DMS79 (cell line): ENCODE measurements at regions not wholly inside any gene's neighbourhood (a gene's known extent, or its start where the extent isn't known, plus 50 kb on each side); places are given as distances from the start of the nearest gene placed in this dataset.
"Not testable (repeated sequence)": the region's sequence is repeated elsewhere in the genome, so short reads cannot be mapped to it uniquely, and the experiment has no call there.

Experiments used
- DNase-seq: peaks from one replicate; lab custom pipeline; 2025; lab: John Stamatoyannopoulos, UW

DNA sequence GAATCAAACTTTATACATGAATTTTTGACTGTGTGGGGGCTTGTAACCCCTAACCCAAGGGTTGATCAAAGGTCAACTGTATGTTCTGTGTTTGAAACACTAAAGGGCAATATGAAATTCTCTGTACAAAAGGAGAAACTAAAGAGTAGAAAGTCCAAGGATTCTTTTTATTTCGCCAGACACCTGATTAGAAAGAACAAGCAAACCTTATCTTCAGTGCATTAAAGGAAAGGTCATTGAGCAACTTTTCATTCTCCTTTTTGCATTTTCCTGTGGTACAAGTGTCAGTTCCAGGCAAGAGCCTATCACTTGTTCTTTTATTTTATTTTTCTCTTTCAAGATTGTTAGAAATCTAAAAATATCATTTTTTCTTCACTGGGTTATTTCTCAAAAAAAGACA lies 430.1 kb upstream of the EPHA3 start:
- no peak for DNase-seq

DNA sequence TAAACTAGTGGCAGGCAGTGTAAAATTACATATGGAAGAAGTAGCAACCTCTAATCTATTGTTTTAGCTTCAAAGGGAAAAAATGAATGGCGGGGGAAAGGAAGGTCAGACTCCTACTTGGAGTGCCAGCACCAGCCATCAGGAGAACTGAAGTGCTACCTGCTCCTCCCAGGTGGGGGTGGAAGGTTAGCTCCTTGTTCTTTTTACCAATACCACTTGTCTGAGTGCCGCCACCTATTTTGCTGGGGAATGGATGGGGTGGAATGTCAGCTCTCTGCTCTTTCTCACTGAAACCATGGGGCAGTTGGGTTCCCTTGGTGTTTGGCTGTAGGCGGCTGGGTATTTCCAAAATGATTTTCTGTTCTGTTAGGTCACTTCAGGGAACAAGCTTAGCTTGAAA lies 428.7 kb upstream of the EPHA3 start:
- DNase-seq: no peak

DNA sequence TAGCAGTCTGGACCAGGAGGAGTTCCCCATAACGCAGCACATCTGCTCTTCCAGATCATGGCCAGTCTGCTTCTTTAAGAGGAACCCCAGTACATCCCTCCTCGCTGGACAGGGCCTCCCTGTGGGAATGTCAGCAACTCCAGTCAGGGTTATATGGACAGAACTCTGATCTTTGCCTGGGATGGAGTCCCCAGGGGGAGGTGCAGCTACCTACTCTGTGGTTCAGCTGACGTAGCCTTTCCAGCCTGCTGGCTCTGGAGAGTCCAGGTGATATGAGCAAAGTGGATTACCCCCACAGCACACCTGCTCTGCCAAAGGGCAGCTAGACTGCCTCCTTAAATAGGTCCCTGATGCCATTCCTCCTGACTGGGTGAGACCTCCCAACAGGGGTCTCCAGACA lies 417.1 kb upstream of the EPHA3 start:
- DNase-seq: no peak

DNA sequence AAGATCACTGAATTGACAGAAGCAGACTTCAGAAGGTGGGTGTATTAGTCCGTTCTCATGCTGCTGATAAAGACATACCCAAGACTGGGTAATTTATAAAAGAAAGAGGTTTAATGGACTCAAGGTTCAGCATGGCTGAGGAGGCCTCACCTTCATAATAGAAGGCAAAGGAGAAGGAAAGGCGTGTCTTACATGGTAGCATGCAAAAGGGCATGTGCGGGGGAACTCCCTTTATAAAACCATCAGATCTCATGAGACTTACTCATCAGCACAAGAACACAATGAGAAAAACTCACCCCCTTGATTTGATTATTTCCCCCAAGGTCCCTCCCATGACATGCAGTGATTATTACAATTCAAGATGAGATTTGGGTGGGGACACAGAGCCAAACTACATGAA lies 416.3 kb upstream of the EPHA3 start:
- DNase-seq: no peak

DNA sequence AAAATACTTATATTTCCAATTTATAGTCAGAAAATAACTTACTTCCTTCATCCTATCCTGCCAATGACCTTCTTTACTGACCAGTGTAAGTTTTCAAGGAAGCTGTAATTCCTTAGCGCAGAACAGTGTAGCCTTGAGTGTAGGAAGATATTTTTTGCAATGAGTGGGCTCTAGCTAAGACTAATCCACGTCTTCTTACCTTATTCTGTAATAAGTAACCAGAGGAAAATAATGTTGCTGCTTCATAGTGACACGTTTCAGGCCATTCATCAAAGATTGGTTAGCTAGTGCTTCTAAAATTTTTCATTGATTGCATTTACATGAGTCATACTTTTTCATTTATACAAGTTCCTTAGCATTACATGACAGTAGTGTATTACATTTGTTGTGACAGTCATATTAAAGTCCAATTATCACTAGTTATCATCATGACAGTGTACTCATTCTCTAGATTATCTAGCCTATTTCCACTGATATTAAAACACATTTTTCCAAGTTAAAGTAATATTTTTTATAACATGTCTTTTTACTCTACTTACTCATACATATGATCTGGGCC lies 403.8 kb upstream of the EPHA3 start:
- DNase-seq: no peak

DNA sequence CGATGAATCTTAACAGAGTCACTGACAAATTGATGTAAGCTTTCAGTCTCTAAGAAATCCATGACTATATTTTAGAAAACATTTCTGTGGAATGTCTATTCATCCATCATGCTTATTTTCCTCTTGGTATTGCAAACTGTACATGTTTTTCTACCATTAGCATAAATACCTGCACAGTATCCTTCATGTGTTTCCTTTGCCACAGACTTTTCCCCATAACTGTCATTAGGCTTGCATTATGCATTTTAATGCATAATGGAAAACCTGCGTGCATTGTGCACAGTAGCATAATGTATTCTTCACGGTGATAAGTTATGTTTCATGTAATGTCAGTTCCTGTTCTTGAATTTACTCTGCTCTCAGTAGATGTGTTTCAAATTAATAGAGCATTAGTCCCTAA lies 403.1 kb upstream of the EPHA3 start:
- DNase-seq: no peak

DNA sequence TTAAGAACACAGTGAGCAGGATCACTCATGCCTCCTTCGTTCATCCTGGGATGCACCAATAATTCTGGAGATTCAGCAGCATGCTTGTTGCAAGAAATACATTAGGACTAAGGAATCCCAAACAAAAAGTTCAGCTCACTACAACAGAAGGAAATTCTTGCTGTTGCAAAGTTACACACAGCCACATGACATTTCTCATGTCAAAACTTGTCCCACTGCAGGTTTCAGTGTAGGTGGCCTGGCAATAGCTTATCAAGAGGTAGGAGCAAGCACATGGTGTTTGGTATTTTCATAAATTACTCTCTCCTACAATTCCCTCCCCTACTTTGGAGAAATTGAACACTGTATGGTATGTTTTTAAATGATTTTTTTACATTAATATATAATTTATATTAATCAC lies 399.6 kb upstream of the EPHA3 start:
- no peak for DNase-seq

DNA sequence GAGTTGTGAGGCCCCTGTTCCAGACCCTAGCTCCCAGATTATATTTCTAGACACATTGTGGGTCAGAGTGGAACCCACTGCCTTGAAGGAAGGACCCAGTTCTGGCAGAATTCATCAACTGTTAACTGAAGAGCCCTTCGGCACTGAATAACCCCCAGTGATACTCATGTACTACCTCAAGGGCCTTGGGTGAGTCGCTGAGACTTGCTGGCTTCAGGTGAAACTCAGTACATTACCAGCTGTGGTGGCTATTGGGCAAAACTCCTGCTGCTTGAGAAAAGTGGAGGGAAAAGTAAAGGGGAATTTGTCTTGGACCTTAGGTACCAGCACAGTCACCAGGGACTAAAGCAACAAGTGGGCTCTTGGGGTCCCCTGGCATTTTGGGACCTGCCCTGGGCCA lies 394.9 kb upstream of the EPHA3 start:
- no peak for DNase-seq

DNA sequence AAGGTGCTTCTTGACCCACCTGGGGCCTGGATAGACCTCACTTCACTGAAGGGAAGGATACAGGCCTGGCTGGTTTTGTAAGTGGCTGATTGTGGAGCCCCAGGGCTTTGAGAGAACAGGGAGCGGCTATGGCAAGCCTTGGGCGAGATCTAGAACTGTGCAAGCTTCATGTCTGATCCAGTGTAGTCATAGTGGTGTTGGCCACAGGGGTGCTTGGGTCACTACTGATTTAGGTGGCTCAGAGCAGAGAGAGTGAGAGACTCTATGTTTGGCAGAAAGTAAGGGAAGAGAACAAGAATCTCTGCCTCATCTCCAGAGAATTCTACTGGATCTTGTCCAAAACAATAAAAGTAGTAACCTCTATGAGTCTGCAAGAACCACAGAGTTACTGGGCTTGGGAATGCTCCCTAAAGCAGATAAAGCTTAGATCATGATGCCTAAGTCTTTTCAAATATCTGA lies 394.2 kb upstream of the EPHA3 start:
- no peak for DNase-seq

DNA sequence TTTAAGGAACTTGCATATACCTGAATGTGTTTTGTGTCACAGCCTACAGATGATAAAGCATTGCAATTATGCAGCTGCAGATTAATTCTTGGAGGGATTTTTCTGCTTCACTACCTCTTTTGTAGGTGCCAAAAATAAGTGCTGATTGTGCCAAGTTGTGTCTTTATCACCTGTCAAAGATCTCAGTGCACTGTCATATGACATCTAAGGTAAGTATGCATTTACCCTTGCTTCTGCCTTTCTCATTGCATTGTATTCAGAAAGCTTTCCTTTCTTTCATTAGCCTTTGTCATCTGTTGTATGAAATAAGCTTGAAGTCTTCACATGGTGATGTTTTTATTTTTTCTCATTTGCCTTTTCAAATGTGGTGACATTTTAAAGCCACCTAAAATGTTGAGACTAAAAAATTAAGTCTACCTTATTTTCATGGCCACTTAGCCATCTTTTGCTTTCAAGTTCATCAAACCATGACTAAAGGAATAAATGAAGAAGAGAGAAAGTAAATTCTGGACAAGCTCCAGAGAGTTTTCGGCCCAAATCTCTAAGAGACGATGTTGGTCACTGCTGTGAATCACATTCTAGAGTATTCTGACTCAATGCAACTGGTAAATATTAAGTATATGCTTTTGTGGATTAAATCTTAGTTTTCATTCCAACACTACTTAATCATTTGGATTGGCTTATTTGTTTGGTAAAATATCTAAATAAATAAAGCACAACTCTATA lies 381.8 kb upstream of the EPHA3 start:
- DNase-seq: no peak

DNA sequence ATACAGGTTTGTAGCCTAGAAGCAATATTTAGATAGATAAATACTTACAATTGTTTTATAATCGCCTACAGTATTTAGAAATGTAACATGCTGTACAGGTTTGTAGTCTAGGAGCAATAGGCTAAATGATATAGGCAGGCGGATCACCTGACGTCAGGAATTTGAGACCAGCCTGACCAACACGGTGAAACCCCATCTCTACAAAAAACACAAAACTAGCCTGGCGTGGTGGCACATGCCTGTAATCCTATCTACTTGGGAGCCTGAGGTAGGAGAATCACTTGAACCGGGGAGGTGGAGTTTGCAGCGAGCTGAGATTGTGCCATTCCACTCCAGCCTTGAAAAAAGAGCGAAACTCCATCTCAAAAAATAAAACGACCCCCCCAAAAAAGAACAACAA lies 375.2 kb upstream of the EPHA3 start:
- no peak for DNase-seq

DNA sequence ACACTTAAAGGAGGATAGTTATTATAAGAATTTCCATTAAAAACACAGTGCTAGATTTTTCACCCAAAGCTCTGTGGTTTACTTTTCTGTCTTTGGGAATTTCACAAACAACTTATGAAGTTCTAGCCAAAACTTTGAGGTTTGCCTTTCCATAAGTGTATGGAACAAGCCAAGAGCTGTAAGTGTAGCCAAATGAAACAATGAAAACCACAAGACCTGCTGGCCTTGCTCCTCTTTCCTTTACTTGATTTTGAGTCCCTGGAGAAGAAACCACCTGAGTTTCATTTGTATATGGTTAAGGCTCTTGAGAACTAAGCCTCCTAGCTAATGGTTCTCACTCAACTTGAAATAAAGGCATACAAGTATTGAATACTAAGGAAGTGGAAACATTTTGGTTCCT lies 365.3 kb upstream of the EPHA3 start:
- no peak for DNase-seq

DNA sequence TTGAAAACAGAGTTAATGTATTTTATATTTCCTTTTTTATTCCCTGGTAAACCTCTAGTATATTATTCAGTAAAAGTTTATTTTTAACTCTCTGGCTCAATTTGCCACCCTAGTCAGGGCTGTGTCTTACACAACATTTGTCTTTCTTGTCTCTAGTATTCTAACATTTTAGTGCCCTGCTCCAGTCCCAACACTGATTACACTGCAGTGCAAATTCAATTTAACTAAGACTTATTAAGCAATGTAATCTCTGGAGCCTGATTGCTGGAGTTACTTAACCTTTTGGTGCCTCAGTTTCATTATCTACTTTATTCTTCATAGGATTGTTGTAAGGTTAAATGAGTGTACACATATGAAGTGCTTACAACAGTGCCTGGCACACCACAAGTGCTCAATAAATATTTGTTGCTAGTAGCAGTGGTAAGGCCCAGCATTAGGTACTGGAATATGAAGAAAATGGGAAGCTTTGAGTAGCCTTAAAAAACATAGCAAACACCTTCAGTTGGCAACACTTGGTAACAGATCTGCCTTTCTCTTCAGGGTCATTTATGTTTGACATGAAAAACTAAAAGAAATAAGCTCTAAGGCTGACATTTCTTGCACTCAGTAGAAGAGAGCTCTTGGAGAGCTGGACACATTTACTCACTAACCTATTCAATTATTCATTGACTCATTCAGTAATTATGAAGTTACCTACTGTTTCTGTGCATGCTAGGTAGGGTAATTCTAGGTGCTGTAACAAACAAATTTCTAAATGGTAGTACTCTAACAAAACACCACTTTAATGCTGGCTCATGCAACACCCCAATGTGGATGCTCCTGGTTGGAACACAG lies 364.5 kb upstream of the EPHA3 start:
- no peak for DNase-seq

DNA sequence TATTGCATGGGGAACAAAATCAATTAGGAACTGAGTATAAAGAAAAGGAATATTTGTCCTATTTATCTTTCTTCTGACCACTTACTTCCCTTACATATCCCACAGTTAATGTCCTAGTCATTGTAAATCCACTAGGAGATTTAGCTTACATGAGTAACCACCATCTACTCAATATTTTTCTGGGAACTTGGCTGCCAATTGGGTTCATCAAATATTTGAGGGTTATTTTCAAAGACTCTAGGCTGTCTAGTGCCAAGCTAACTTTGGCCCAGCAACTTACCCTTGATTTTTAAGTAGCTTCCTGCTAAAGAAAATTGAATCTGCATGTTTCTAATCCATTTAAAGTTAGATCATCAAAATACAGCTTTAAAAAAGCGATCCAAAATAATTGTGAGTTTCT lies 362.5 kb upstream of the EPHA3 start:
- DNase-seq: no peak

DNA sequence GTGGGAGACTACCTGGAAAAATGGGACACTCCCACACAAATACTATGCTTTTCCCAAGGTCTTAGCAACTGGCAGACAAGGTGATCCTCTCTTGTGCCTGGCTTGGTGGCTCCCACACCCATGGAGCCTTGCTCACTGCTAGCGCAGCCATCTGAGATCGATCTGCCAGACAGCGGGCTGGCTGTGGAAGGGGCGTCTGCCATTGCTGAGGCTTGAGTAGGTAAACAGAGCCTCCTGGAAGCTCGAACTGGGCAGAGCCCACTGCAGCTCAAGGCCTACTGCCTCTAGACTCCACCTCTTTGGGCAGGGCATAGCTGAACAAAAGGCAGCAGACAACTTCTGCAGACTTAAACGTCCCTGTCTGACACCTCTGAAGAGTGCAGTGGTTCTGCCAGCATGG lies 360.3 kb upstream of the EPHA3 start:
- not testable (repeated sequence) for DNase-seq

DNA sequence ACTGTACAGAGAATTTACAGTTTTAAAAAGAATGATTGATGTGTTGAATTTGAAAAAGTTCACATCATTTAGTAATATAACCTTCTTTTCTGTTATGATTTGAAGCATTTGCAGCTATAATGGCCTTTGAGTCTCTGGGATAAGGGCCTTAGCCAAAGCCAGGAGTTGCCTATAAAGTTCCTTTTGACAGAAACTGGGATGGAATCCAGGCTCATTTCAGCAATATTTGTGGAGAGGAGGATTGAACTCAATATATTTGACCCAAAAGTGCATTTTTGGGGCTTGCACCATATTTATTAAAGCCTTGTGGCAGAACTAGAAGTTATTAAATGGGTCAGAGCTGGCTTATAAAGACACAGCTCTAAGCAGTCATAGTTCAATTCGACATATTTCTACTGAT lies 348.7 kb upstream of the EPHA3 start:
- no peak for DNase-seq

DNA sequence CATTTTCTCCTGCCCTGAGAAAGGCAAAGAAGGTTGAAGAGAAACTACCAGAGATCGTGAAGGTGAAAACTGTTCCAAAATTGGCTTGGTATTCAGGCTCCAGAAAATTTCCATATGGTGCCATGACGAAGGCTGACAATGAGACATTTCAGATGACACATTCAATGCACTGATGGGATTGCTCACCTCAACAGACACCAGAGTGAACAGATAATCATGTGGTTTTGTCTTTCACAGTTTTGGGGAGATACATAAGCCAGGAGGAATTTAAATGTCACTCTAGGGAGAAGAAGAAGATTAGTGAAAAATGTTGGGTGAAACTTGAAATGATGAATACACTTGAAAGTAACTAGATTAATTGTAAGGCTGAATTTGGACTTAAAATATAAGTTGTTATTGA lies 339.7 kb upstream of the EPHA3 start:
- no peak for DNase-seq

DNA sequence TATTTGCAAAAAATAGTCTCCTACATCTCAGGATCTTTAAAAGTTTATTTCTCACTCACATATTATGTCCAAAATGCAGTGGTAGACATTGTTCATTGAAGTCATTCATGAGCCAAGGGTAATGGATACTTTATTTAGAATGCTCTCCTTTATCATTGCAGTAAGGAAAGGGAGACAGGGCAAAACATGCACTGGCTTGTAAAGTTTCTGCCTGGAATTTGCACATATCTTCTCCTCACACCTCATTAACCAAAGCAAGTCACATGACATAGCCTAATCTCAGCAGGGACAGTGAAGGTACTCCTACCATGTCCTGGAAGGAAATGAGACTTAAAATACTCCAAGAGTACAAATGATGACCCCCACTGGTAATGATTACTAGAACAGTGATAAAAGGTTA lies 333.7 kb upstream of the EPHA3 start:
- no peak for DNase-seq

DNA sequence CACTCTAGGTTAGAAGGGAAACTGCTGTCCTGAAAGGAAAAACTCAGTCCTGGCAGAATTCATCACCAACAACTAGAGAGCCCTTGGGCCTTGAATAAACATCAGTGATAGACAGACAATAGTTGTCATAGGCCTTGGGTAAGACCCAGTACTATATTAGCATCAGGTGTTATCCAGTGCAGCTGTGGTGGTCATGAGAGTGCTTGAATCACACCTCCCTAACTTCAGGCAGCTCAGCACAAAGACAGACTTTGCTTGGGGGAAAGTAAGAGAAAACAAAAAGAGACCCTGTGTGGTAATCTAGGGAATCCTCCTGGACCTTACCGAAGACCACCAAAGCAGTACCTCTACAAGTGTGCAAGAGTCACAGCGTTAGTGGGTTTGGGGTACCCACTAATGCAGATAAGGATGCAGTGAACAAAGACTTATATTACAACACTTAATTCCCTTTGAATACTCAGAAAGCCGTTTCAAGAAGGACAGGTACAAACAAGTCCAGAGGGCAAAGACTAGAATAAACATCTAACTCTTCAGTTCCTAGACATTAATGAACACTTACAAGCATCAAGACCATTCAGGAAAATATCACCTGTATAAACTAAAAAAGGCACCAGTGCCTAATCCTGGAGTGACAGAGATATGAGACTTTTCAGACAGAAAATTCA lies 332.3 kb upstream of the EPHA3 start:
- no peak for DNase-seq

DNA sequence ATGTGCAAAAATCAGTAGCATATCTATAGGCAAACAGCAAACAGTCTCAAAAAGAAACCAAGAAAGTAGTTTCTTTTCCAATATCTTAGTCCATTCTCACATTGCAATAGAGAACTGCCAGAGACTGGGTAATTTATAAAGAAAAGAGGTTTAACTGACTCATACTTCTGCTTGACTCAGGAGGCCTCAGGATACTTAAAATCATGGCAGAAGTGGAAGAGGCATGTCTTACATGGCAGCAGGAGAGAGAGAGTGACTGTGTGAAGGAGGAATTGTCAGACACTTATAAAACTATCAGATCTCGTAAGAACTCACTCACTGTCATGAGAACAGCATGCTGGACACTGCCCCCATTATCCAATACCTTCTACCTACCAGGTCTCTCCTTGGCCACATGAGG lies 327.9 kb upstream of the EPHA3 start:
- no peak for DNase-seq

DNA sequence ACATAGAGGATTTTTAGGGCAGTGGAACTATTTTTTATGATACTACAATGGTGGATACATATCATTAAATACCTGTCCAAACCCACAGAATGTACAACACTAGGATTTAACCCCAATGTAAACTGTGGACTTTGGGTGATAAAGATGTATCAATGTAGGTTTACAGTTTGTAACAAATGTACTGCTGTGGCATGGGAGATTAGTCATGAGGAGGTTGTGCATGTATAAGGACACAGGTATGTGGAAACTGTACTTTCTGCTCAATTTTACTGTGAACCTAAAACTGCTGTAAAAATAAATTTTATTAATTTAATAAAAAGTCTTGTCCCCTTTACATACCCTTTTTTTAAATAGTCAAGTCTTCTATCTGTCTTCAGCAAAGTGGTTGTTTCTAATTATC lies 322.5 kb upstream of the EPHA3 start:
- DNase-seq: no peak

DNA sequence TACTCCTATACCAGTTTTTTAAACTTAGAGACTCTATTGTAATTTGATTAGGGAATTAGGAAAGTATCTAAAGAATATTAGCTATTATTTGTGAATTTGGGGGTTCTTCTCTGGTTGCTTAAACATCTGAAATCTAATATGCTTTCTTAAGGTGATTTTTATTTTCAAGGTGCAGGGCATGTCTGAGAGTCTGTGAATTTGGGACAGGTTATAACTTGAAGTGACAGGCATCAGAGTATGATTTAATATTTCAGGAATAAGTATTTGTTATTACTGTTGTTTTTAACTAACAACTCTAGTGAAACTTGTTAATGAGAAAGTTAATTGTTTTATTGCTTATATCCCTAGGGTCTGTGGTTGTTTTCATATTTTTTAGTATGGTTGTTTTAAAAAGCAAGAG lies 321.6 kb upstream of the EPHA3 start:
- DNase-seq: no peak

DNA sequence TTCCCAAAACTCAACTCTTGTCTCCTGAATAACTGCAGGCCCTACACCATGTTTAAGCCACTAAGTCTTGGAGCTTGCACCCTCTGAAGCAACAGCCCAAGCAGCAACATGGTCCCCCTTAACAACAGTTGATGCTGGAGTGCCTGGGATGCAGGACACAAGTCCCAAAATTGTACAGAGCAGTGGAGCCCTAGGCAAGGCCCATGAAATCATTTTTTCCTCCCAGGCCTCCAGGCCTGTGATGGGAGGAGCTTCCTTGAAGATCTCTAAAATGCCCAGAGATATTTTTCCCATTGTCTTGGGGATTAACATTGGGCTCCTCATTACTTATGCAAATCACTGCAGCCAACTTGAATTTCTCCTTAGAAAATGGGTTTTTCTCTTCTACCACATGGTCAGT lies 311.9 kb upstream of the EPHA3 start:
- no peak for DNase-seq
